Hepatocyte (in vitro differentiated cells): ENCODE measurements at regions not wholly inside any gene's neighbourhood (a gene's known extent, or its start where the extent isn't known, plus 50 kb on each side); places are given as distances from the start of the nearest gene placed in this dataset.
"Not testable (repeated sequence)": the region's sequence is repeated elsewhere in the genome, so short reads cannot be mapped to it uniquely, and the experiment has no call there.

Experiments used
- EZH2 ChIP-seq: fragments of 200-600 bp; sonication (generic); IDR thresholded peaks from 2 replicates; pipeline ENCODE4 v1.6.1; 2016; ENCODE audit warnings: antibody characterized with exemption, mild to moderate bottlenecking, borderline replicate concordance
- TF ChIP-seq, protein P1 (sequence below): fragments of 200-600 bp; sonication (generic); IDR thresholded peaks from 2 replicates; pipeline ENCODE4 v1.5.1; 2016; ENCODE audit warnings: antibody characterized with exemption, mild to moderate bottlenecking; ENCODE audit not compliant: poor library complexity

DNA sequence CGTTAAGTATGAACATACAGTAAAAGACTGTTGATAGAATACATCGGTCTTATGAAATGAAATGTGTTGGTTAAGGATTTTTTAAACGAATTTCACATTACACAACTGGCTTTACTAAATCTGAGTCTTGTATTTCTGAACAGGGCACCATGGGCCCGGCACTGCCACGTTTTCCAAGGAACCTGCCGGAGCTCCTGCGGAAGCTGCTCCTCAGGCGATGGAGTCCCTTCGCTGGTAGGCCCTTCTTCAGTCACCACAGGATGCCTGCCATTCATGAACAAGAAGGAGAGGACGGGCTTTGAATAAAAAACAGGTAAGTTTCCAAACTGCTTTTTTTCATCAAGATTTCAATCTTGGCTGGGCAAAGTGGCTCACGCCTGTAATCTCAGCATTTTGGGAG, 114.1 kb upstream of the SIMC1 start:
- TF ChIP-seq, protein P1, sequence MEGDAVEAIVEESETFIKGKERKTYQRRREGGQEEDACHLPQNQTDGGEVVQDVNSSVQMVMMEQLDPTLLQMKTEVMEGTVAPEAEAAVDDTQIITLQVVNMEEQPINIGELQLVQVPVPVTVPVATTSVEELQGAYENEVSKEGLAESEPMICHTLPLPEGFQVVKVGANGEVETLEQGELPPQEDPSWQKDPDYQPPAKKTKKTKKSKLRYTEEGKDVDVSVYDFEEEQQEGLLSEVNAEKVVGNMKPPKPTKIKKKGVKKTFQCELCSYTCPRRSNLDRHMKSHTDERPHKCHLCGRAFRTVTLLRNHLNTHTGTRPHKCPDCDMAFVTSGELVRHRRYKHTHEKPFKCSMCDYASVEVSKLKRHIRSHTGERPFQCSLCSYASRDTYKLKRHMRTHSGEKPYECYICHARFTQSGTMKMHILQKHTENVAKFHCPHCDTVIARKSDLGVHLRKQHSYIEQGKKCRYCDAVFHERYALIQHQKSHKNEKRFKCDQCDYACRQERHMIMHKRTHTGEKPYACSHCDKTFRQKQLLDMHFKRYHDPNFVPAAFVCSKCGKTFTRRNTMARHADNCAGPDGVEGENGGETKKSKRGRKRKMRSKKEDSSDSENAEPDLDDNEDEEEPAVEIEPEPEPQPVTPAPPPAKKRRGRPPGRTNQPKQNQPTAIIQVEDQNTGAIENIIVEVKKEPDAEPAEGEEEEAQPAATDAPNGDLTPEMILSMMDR, result not testable (repeated sequence)
- TF ChIP-seq EZH2, result not testable (repeated sequence)
